ENCODE measurements at regions not wholly inside any gene's neighbourhood (a gene's known extent, or its start where the extent isn't known, plus 50 kb on each side); places are given as distances from the start of the nearest gene placed in this dataset.

DNA sequence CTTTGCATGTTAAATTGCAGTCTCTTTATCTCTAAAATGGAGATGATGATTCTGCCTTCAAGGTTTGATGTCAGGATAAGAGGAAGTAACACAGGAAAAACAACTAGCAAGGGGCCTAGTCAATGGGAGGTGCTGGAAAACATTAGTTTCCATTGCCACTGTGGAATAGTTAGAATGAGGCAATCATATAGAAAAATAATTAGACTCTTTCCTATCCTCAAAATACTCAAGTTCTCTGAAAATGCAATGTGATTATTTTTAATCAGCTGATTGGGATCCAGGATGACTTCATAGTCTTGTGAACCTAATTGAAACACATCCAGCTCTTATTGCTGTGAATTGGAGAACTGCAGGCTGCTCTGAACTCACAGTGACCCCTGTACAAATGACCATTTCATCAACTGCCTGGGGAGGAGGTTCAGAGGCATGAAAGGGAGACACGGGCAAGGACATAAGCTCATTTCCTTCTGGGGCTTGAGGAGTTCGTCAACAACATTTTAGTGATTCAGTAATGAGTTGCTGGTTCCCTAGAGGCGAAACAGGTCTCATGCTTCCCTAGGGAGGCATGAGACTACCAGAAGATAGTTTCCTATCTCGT is 422.5 kb downstream of the LPIN1 start:
- DNase-seq (ENCODE audit: low read depth) = no peak

DNA sequence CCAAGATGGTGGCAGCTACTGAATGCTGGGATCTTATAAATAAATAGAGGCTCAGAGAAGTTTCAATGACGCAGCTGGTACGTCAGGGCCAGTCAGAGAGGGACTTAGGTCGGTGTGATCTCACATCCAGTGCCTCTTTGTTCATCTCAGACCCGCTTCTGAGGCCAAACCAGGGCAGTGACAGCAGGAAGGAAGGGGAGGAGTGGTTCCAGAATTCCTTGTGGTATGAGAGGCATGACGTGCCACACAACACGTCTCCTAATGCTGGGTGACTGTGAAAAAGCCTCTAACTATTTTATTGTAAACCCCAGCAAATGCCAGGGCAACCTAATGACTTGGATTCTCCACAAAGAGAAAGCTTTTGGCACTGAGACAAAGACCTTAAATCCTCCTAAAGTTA is 423.3 kb downstream of the LPIN1 start:
- no peak for DNase-seq (ENCODE audit: low read depth)

DNA sequence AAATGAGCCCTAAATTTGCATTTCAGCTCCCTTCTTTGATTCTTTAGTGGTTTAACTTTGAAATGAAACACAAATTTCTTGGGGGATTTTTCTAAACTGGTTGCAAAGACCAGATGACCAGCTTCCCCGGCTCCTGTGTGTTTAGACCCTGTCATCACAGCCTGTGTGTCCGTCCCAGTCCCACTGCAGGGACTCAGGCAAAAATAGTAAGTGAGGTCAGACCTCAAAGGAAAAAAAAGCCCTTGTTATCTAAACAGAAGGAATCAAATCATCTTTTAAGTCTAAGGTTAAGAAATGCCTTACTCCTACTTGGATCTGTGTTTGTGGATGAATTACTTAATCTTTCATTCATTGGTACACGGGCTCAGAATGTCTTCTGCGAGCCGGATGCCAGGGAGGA is 423.7 kb downstream of the LPIN1 start:
- DNase-seq (ENCODE audit: low read depth) = no peak

DNA sequence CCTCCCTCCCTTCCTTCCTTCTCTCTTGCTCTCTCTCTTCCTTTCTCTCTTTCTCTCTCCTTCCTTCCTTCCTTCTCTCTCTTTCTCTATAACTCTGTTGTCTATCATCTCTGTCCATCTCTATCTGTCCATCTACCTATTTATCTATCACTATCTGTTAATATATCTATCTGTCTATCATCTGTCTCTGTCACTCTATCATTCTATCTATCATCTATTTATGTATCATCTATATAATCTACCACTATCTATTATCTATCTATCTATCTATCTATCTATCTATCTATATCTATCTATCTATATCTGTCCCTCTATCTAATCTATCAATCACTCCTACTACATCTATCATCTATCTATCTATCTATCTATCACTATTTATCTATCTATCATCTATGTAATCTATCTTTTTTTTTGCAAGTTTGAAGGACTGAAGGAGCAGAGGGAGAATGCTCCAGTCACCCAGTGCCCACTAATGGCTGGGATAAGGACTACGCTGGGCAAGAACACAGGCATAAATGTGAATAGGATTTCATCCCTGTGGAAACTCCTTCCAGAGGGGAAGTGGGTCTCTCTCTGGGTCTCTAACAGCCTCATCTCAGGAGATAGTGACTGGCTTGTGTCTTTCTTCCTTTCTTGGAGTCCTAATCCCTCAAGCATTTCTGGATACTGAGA is 427.0 kb downstream of the LPIN1 start:
- no peak for DNase-seq (ENCODE audit: low read depth)

DNA sequence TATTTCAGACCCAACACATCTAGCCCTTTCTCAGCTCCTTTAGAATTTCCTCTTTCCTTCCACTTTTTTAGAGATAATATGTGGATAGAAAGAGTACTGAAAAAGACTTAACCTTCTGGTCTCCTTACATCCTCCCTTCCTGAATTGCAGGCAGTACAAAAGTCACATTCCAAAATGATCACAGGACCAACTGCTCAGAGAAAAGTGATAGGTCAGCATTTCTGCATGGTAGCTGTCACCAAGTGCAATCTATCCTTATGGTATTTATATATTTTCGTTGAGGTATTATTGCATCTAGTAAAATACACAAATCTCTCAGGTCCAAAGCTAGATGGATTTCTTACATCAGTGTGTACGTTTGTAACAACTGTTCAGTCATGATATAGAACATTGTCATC is 427.5 kb downstream of the LPIN1 start:
- DNase-seq (ENCODE audit: low read depth) = no peak

DNA sequence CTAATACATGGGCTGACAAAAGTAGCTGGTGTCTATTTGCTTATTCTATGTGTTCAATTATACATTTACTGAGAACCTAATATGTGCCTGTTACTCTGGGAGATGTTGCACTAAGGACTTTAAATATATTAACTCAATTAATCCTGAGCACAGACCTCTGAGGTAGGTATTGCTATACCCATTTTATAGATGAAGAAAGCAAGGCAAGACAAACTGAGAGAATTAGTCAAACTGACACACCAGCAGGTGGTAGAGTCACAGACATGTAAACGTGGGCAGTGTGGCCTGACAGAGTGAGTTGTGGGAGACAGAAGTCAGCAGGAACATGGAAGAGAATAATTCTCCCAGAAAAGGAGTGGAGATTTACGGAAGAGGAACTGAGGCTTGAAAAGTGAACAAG is 428.9 kb downstream of the LPIN1 start:
- no peak for DNase-seq (ENCODE audit: low read depth)

DNA sequence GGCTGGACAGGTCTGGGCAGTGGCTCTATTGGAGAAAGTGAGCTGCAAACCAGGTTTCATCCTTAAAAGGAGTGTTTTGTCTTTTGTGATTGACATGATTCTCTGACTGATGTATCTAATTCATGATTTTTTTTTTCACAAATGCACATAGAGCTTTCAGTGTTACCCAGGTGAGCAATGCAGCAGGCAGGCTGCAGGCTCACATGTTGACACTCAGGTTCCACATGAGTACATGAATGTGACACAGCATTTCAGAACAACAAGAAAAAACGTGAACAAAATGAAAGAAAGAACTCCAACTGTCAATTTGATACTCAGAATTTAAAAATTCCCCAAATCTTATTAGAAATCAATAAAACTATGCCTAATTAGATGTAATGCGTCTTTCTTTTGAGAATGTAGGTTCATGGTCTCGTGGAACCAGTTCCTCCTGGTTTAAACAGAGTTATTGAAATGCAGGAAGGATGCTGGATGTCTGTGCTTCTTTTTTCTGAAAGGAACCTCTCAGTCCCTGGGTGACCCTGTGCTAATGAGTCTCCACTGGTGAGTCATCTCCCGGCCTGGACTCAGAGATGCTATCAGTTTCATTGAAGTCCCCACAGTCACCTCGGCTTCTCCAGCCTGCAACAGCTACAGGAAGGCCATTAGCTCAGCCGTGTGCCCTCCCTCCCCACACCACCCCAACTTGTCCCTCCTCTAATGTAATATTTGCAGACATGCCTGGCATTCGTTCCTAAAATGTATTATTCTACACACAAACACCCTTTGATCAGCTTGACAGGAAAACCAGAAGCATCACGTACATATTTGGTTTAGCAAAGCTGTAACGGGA is 430.4 kb downstream of the LPIN1 start:
- DNase-seq (ENCODE audit: low read depth) = no peak

DNA sequence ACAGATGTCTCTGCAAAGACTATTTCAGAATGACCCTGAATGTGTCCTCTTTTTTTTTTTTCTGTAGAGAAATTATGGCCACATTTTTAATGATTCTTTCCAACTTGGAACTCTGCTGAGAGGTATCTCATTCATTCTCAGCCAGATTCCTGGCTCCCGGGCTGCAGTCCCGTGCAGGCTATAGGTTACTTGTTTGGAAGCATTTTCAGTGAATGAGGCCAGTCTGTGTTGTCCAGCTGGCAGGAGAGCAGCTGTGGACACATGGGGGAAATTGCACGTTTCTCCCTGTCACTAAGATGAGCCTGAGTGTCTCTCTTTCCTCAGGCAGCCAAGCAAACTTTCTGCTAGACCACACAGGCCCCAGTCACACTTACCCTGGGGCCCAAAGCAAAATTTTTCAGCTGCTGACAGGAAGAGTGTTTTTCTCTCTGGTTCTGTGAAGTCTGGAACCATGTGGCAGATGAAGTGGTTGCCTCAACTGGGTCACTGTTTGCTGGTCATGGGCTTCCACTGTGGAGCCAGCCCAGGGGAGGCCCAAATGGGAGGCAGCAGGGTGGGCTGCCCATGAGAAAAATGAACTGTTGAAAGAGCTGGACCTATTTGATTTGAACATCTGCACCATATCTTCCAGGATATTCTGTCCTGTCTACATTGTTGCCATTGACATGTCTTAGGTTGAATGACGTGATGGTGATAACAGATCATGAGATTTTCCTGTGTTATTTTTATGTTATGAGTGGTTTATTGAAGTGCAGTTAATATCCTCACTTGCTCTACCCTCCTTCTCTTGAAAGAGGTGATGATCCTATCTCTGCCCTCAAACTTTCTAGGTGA is 431.2 kb downstream of the LPIN1 start:
- DNase-seq (ENCODE audit: low read depth) = no peak

DNA sequence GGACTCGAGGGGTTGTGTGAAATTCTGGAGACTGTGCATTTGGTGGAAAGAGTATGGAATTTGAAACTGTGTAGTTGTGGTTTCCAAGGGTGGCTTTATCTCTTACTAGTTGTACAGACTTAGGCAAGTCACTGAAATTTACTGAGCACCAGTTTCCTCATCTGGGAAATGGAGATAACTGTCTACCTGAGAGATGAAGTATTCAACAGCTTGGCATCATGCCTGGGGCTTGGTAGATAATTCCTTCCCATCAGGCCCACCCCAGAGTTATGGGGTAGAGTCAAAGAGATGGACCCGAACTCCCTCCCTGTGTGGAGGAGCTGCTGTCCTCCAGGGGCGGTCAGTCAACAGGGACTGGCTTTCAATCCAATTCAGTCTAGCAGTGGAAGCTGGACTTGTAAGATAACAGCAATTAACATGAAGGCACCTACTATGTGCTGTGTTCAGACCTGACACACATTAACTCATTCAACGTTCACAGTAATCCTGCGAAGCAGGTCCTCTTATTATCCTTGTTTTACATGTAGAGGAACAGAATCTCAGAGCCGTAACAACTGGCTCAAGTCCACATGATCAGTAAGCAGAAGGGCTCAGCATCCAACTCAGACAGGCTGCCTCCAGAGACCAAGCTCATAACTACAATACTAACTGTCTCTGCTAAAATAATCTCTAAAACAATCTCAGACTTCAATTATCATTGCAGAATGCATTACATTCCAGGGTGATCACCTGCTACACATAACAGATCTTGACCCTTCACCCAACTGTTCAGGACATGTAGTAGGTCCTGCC is 432.1 kb downstream of the LPIN1 start:
- DNase-seq (ENCODE audit: low read depth) = no peak

DNA sequence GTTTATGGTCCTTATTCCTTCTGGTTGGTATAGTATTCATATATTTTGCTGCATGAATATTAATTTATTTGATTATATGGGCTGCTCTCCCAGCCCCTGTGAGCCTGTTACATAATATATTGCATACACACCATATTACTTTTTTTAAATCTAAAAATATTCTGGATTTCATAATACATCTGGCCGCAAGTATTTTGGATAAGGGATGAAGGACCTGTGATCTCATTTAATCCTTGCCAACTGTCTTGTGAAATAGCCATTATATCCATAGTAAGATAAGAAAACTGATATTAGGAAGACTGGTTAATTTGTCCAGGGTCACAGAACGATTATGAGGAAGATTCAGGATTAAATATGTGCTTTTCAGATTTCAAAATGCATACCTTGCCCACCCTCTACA is 433.6 kb downstream of the LPIN1 start:
- DNase-seq (ENCODE audit: low read depth) = no peak

DNA sequence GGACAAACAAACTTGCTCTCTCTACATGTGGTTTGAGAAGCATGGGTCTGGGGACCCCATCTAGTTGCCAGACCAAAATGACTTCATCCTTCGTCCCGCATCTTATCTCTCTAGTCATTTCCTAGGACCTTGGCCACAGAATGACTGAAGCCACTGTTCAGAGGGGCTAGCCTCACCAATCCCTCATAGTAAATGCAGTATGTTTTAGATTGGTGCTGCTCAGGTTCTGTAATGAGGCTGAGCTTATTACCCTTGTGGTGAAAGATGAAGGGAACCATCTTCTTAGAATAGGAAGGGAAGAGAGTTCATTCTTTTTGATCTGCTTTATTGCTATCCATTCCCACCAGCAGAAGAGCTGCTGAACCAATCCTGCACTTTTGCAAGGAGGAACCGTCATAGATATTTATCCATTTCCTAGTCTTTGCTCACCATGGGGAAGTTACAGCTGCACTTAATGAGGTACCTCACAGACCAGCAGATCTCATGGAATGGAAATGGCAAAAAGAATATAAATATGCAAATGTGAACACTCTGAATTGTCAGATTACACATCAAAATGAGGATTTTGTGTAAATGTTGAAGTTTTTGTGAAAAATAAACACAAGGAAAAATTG is 436.7 kb downstream of the LPIN1 start:
- no peak for DNase-seq (ENCODE audit: low read depth)

DNA sequence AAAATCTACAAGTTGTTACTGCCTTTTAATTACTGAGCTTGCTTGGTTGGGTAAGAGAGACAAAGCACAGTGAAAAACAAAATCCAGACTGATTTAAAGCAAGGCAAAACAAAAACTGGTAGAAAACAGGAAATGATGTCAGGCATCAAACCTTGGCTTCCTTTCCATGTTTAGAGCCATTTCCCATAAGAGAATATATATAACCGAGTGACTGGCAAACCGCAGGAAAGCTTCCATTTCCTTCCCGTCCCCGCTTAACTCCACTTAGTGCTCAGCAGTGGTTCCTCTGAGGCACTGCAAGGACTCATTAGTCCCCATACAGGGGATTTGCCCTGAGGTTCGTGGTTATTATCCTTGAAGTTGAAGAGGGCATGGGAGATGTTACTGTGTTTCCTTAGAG is 446.3 kb downstream of the LPIN1 start:
- no peak for DNase-seq (ENCODE audit: low read depth)

DNA sequence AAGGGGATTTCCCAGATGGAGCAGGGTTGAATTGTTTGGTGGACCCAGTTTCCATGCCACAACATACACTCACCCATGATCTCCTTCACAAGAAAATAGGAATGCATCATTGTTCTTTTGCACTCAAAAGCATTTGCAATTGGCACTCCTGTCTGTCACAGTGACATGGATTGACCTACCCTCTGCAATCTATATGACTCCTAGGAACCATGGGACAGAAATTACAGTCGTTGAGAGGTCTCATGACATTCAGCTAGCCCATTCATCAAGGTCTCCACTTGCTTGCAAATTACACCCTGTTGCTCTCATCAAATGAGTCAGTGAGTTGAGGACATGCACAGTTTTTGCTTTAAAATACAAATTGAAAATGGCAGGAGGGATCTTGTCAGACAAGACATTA is 448.5 kb downstream of the LPIN1 start:
- DNase-seq (ENCODE audit: low read depth) = no peak

DNA sequence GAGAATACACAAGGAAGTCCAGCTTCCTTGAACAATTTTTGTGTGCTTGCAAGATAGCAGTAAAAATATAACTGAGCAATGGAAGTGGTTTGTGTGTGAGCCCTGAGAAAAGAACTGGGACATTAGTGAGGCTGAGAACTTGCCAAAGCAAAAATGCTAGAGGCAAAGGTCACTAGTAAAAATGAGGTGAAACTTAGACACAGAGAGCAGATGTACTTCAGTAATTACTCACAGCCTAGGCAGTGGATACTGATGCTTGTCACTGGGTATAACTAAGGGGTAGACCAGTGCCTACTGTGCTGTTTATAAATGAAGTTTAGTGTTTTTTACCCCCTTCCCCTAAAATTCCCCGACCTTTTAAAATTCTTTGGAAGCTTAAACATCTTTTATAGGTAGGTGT is 450.1 kb downstream of the LPIN1 start:
- no peak for DNase-seq (ENCODE audit: low read depth)

DNA sequence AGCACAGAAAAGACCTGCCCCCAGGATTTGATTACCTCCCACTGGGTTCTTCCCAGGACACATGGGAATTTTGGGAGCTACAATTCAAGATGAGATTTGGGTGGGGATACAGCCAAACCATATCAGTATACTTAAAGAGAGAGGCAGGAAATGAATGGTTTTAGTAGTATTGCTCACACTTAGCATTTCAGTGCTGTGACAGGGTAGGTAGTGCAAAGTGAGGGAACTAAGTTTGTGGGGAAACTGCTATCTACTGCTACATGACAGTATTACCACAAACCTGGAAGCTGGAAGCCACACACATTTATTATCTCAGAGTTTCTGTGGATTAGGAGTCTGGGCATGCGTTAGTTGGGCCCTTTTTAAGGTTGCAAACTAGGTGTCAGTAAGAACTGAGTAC is 450.7 kb downstream of the LPIN1 start:
- DNase-seq (ENCODE audit: low read depth) = no peak

DNA sequence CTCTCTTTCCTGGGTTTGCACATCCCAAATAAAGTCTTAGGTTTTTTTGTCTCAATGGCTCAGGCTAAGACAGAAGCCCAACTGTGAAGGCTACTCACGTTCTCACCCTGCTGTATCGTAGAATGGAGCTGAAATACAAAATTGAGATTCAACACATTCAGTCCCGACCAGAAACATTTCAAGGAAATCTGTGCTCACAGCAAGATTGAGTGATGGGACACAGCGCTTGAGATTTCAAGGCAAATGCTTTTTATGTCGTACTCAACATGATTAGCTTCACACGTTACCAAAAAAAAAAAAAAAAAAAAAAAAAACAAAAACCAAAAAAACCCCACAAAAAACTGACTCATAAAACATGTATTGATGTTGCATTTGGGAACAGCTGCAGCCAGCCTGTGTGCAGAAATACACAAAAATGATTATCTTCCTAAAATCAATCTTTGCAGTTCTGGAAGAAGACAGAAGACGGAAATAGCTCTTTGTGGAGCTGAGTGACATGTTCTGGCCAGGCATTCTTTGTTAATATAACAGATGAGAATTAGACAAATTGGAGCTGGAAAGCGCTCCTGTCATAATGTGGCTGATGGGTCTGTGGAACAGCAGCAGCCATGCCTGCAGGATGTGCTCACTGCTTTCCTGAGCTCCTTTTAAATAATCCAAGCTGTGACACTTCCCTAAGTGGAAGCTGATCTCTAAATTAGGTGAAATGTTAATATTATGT is 453.2 kb downstream of the LPIN1 start:
- DNase-seq (ENCODE audit: low read depth) = no peak

DNA sequence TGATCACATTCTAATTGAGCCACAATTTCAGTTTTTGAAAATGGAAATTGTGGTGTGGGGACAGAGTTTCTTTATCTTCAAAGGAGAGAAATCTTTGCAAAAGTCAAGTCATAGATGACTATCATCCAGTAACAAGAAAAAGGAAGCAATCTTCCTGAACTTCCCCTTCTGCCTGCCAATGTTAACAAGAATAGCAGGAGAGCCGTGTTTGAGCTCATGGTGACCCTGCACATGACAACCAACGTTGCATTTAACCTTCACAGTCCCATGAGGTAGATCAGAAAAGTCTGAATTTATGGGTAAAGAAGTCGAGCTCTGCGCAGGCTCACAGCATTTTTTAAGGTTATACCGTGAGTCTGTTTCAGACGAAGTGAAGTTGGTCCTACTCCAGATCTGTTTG is 454.9 kb downstream of the LPIN1 start:
- no peak for DNase-seq (ENCODE audit: low read depth)

DNA sequence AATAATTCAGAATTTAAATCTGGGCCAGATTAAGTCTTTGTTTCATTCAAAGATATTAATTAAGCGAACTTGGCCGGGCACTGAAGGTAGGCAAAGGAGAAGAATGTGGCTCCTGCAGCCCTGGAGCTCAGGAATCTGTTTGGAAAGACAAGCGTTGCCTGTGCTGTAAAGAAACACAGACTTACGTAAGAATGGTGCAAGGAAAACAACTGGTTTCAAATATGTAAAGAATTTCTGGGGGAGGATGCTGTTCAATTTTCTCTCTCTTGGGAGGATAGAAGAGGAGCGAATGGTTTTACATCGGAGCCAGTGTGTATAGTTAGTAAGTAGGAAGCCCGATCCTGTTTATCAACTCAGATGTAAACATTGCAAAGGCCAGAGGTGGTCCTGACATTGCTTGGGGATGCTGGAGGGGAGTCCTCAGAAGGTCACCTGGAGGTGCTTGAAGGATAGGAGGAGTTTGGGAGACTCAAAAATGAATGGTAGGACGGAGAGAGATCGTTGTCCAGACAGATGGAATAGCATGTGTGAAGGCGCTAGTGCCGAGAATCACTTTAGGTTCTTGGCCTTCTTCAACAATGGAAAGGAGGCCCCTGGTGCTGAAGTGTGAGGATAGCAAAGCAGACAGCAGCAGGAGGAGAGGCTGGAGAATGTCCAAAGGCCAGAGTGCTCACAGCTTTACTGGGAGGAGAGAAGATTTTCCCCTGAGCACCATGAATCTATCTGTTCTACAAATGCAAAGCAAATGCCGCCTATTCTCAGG is 456.1 kb downstream of the LPIN1 start:
- DNase-seq (ENCODE audit: low read depth) = no peak

DNA sequence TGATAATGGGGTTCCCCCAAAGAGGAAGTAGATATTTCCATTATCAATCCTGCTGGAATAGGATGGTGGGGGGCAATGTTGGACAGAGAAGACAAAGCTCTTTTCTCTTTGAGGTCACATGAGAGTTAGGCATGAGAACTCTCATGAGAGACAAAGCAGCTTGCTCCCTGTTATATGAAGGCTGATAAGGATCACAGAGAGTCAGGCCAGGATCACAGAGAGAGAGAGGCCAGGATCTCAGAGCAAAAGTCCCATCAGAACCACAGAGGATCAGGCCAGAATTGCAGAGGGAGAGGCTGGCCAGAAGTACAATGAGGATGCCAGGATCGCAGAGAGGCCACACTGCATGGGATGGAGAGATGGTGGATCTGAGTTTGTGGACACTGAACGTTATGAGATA is 457.1 kb downstream of the LPIN1 start:
- no peak for DNase-seq (ENCODE audit: low read depth)

DNA sequence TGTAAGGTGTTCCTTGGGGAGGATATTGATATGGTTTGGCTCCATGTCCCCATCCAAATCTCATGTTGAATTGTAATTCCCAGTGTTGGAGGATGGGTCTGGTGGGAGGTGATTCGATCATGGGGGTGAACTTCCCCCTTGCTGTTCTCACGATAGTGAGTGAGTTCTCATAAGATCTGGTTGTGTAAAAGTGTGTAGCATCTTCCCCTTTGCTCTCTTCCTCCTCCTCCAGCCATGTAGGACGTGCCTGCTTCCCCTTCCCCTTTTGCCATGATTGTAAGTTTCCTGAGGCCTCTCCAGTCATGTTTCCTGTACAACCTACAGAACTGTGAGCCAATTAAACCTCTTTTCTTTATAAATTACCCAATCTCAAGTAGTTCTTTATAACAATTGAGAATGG is 458.7 kb downstream of the LPIN1 start:
- no peak for DNase-seq (ENCODE audit: low read depth)
